ELR (cell line): ENCODE measurements at regions not wholly inside any gene's neighbourhood (a gene's known extent, or its start where the extent isn't known, plus 50 kb on each side); places are given as distances from the start of the nearest gene placed in this dataset.

ENCODE experiments used
- DNase-seq: peaks from one replicate; pipeline ENCODE4 v3.0.0-alpha.2; 2015; ENCODE audit warnings: low read depth

- DNase-seq, result no peak
Measured at GRCh38 chr20:62581308-62581707, 61.0 kb upstream of the SLCO4A1 start.

GRCh38 chr20:62581806-62582205, 60.5 kb upstream of the SLCO4A1 start:
- DNase-seq, result no peak

DNA sequence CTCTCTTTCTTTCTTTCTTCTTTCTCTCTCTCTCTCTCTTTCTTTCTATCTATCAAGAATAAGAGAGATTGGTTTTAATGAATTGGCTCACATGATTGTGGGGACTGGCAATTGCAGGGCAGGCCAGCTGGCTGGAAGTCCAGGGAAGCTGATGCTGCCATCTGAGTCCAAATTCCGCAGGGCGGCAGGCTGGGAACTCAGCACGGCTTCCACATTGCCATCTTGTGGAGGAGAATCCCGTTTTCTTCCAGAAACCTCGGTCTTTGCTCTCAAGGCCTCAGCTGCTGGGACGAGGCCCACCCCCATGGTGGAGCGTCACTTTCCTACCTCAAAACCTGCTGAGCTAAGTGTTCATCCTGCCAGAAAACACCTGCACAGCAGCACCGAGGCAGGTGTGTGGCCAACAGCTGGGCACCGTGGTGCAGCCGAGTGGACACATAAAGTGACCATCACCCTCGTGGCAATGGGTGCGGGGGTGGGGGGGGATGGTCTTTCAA, 58.8 kb upstream of the SLCO4A1 start:
- peak; percentile 58 for DNase-seq

GRCh38 chr20:62584671-62585460, 57.4 kb upstream of the SLCO4A1 start:
- DNase-seq, result no peak

DNA sequence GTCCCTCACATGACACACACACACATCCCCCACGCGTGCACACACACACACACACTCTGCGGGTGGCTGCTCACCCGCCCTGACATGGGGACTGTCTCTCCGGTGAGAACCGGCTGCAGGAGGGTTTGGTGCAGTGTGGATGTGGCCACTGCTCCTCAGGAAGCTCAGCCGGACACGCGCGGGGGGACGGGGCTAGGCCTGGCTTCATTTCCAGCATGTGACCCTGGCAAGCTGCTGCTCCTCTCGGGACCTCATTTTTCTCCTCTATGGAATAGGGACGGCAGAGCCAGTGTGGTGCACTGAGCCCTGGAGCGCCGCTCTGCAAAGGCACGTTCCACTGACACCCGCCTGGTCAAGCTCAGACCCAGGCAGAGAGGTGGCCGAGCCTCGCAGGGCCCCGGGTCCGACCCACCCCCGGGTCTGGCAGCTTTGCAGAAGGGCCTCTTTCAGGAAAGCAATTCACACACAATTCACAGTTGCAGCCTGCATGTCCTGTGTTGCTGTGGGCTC, 56.8 kb upstream of the SLCO4A1 start:
- DNase-seq, result no peak

GRCh38 chr20:62586799-62587198, 55.5 kb upstream of the SLCO4A1 start:
- no peak for DNase-seq

DNA sequence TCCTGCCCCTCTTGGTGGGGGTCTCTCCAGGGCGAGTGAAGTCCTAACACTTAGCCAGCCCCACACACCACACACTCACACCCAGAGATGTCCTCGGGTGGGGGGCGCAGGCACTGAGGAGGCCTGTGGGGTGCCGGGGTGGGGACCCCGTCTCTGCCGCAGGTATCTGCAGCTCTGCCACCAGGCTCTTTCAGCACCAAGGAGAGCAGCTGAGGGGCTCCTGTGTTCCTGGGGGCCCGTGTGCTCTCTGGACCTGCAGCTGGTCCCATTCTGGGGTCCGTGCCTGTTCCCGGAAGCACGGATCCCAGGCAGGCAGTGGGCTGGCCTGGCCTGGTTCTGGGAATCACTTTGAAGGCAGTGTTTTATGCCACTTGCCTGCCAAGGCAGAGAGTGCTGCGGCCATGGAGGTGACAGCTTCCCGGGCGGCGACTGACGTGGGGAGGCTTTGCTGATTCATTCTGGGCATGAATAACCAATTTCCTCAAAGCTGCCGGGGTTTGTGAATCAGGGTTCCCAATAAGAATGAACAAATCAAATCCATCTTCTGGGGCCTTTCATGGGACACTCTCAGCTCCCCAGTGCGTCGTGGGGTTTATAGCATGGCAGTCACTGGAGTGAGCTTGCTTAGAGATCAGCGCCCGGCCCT, 54.4 kb upstream of the SLCO4A1 start:
- peak; percentile 88 for DNase-seq

GRCh38 chr20:62588458-62589149, 53.7 kb upstream of the SLCO4A1 start:
- peak; percentile 76 for DNase-seq

DNA sequence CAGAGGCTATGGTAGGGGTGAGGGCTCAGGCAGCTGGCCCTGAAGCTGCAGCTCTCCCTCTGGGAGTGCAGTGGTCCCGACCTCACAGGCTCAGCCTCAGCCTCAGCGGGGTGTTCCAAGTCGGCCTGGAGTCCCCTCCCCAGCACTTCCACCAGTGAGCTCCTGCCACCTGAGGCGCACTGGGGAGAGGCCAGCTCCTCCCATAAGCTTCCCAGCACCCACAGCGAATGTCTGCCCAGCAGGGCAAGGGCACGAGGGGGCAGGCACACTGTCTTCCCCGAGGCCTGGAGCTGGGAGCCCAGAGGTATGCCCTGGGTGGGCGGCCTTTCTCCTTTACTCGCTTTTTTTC, 53.2 kb upstream of the SLCO4A1 start:
- no peak for DNase-seq

- DNase-seq, result no peak
Measured at GRCh38 chr20:62589720-62590119, 52.6 kb upstream of the SLCO4A1 start.

GRCh38 chr20:62590309-62591121, 51.8 kb upstream of the SLCO4A1 start:
- peak; percentile 96 for DNase-seq

- DNase-seq, result no peak
Measured at GRCh38 chr20:62591122-62591468, 51.2 kb upstream of the SLCO4A1 start.

GRCh38 chr20:62591591-62591990, 50.7 kb upstream of the SLCO4A1 start:
- DNase-seq, result no peak
